HG02852 (cell line): ENCODE measurements at regions not wholly inside any gene's neighbourhood (a gene's known extent, or its start where the extent isn't known, plus 50 kb on each side); places are given as distances from the start of the nearest gene placed in this dataset.
"Not testable (repeated sequence)": the region's sequence is repeated elsewhere in the genome, so short reads cannot be mapped to it uniquely, and the experiment has no call there.

Experiments
- ATAC-seq: cut with Tn5 transposase; IDR thresholded peaks from one replicate; pipeline ENCODE4 v1.9.1; 2021; ENCODE audit warnings: mild to moderate bottlenecking, moderate library complexity; ENCODE audit not compliant: unreplicated experiment

DNA sequence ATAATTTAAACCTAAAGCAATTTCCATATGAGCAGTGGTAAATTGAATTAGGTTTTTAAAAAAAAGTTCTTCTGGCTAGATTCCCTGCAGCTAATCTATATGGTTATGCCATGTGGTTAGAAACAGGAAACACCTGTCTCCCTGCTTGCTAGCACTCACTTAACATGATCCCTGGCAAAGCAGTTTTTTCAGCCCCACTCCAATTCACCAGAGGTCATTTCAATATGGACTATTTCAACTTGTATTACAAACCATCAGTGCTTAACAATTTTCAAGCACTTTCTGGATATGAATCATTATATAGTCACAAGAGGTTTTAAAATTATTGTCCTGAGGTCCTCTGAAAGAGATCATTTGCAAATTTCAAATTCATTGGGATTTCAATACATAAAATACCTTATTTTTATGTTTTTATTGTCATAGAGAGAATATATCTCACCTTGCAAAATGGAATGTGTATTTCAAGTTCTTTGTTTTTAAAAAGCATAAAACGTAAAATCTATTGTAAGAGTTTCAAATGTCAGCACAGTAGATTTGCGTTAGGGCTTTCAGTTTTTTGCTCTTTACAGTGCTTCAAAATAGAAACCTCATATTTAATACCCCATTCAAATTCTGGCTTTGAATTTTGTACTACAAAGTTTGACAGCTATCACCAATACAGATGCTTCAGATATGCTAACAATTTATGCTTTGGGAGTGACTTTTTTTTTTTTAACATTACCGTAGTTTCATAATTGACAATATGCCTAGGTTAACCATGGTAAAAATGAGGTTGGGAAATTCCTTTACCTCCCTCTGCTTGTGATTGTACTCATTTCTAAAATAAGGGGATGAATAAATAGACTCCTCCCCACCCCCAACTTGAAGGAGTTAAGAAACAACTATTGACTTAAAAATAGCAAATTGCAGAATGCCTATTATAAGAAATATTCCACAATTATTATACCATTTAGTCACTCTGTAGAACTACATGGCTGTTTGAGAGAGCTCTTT, 117.5 kb upstream of the HGF start:
- peak; percentile 51 for ATAC-seq

DNA sequence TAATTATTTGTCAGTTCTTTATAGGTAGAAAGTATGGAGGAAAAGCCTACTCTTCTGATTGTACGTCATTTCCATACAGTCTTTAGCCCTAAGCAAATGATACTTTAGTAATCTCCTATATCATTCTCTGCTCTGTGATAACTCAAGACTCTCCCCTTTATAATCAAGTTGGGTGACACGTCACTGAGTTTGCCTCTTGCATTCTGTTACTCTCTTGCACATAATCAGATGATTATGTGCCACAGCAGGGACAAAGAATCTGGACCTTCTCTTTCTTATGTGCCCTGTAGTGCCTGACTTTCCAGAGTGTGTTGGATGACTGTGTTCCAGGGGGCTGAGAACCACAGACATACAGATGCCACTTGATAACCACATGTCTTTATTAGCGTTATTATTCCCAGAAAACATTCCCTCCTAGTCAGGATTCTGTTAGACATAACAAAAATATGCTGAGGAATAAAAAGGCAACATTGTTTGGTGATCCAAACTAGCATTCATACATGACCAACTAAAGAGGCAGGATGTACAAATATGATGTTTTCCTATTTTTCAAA, 116.4 kb upstream of the HGF start:
- ATAC-seq = no peak

DNA sequence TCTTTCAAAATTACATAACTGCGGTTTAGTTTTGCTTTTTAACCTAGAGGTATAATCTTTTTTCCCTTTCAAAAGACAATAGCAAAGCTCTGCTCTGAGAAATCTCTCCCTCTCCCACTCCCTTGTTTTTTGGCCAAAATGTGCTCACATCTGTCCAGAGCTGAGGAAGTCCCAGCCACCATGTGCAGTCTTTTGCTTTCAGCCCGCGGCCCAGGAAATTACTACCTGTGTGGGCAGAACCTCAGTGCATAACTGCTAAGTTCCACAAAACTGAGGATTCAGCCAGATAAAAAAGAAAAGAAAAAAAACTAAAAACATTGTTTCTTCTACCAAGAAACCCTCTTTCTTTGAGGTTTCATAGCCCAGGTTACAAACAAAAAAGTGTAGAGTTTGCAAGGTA, 115.0 kb upstream of the HGF start:
- ATAC-seq = no peak

DNA sequence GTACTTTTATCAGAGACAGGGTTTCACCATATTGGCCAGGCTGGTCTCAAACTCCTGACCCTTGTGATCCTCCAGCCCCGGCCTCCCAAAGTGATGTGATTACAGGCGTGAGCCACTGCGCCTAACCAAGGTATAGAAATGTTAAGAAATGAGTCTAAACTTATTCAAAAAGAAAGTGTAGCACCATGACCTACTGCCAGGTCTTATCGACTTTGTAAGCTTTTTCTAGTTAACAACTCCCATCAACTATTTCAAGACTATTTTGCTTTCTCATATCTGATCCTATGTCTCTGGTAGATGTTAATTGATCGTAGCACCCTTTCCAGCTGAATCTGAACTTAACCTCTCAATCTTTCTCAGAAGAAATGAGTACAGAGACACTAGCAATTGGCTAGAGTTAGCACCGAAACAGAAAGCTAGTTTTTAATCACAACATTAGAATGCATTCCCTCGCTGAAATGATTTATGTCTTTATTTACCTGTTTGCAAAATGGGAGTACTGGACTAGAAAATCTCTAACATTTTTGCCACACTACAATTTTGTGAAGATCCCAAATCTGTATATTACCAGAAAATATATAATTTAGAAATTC, 114.0 kb upstream of the HGF start:
- peak; percentile 48 for ATAC-seq

DNA sequence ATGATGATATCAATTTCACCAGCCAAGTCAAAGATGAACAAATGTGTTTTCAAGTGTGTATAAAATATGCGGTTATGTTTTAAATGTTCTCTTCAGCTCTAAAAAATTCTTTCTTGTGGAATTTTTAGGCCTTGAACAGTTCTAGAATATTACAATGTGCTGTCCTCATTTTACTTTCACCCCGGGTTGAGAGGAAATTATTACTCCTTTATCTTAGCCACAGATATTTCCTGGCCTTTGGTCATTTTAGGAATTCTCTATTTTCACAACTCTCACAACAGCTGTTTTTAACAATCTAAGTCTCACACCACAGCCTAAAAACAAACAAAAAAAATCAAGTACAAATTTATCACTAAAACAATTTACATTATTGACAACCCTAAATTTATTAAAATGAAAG, 112.2 kb upstream of the HGF start:
- no peak for ATAC-seq

DNA sequence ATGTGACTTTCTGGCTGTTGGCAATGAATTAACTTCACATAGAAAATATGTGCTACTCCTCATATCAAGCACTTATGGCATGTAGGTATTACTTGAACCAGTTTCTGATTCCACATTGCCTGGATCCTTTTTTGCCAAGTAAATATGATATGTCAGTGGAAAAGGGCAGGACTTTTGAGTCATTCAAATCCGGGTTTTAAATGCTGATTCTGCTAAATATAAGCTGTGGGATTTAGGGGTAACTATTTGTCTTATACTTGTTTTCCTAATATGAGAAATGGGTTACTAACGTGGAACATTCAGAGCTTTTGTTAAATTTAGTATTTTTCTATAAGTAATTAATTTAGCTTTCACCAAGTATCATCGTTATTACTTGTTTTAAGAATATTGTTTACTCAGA, 108.0 kb upstream of the HGF start:
- no peak for ATAC-seq

DNA sequence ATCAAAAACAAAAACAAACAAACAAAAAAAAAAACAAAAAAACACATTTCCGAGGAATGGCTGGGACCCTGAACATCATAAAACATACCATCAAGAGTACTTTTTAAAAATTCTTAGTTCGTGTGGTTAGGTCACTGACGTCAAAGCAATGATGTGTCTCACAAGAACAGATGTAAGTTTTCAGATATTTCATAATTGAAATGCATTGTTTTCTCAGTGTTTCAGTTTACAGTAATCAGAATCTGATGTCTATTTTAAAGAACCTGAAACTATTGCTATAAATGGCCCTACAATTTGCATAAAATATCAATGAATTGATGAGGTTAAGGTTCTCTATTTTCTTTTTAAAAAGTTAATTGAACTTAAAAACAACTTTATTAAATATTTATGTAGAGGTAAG, 103.7 kb upstream of the HGF start:
- peak; percentile 65 for ATAC-seq

DNA sequence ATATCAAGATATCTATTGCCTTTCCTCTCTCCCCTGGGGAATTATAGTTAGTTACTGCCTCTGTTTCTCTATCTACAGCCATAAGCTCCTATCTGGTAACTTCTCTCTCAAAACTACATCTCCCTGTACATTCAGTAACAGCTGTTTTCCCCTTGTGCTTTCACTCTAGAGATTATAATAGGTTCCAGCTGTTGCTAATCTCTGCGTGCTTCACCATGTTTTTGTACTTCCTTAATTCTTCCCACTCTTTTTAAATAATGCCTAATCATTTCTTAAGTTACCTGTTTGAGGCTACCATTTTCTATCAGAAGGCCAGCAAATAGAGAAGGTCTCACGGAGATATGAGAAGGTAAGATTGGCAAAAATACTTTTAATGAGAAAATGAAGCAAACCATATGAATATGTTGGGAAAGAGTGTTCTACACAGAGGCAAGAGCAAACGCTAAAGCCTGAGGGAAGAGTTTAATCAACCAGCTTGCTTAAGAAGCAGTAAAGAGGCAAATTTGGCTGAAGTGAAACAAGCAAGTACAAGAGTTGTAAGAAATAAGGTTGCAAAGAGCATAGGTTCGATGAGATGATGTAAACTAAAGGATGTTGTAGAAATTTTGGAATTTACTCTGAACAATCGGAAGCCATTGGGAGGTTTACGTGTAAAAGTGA, 101.9 kb upstream of the HGF start:
- no peak for ATAC-seq

DNA sequence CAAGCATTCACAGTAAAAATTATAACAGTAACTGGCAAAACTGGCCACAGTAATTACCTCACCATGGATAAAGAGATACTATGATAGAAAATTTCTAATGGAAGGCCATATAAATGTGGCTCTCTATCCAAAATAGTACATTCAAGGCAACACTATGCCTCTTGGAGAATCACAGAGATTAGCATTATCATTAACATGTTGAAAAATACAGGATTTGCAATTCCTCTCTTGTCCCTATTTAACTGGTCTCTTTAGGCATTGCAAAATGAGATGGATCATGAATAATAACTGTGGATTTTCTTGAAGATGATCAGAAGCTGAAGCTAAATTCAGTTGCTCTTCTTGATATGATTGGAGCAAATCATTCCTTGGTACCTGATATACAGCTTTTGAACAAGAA, 100.8 kb upstream of the HGF start:
- no peak for ATAC-seq

DNA sequence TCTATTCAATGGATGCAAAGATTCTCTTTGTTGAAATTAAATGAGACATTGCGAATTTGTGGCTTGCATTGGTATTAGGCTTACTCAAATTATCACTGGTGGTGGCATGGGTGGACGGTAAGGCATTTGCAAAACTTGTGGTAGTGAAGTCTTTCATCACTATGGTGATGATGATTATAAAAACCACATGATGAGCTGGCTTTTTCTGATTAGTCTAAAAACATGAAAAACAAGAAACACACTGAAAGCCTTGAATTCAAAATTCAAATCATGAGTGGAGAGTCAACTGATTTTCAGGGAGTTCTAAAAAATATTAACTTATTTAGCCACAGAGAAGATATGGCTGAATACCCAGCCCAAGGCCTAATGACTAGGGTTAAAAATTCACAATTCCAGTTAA, 99.8 kb upstream of the HGF start:
- ATAC-seq = no peak

DNA sequence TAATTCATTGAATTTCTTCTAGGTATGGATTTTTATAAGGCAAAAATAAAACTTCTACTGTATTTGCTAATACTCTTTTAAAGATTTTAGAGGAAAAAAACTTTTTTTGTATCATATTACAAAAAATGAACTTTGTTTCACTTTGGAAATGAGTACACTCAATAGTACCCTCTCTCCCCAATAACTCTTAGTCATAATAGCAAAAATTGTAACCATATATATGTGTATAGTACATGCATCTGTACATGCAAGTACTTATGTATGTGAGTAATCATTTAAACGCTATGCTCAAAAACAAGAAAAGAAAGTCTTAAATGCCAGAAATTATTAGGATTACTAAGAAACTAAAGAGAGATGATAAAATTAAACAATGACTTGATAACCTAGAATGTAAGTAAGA, 95.9 kb upstream of the HGF start:
- no peak for ATAC-seq

DNA sequence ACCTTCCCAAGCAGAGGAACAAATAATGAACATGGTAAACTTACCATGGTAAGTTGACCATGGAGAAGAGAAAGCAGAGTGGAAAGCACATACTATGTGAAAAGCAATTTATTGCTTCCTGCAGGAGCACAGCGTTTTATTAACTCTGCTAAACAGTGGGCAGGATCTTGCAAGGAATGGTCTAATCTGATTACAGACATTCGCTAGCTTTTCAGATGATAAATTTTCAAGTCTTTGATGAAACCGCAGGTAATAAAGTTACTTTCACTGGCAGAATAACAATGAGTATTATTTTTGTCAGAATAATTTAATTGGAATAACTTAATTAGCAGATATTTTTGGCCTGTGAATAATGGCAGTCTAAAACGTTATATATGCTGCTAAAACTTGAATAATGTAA, 89.6 kb upstream of the HGF start:
- no peak for ATAC-seq

DNA sequence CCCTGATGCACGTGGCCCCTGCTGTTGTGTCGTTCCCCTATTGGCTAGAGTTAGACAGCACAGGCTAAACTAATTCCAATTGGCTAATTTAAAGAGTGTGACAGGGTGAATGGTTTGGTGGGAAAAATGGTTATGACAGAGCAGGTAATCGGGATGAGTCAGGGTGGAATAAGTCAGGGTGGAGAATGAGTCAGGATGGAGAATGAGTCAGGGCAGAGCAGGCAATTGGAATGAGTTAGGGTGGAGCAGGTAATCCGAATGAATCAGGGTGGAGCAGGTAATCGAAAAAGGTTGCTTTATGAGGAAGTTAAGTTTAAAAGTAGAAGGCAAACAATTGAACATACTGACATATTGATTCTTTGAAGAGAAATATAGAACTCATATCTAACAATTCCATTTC, 89.0 kb upstream of the HGF start:
- ATAC-seq = not testable (repeated sequence)

DNA sequence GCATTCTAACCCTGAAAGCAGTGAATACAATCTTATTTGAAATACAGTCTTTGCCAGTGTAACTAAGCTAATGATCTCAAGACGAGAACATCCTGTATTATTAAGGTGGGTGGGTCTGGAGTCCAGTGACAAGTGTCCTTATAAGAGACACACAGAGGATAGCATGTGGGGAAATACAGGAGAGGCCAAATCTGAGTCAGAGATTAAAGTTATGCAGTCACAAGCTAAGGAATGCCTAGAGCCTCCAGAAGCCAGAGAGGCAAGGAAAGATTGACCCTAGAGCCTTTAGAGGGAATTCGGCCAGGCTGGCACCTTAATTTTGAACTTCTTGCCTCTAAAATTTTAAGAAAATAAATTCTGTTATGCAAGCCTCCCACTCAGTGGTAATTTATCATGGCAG, 87.5 kb upstream of the HGF start:
- ATAC-seq = no peak

DNA sequence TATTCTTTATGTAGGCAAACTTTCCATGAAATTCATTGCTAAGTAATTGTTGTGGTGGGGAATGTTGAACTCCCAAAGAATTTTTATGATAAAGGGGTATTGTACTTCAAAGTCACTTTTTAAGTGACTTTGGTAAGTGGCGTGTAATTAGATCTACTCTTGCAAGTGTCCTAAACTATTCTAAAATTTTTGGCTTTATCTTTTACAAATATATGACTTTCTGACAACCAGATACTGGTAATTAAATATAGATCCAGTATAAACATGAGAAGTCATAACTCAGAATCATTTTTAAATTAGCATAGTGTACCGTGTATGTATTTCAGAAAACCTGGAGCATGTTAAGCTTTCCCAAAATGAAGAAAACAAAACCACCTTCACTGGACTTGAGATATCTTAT, 84.7 kb upstream of the HGF start:
- no peak for ATAC-seq

DNA sequence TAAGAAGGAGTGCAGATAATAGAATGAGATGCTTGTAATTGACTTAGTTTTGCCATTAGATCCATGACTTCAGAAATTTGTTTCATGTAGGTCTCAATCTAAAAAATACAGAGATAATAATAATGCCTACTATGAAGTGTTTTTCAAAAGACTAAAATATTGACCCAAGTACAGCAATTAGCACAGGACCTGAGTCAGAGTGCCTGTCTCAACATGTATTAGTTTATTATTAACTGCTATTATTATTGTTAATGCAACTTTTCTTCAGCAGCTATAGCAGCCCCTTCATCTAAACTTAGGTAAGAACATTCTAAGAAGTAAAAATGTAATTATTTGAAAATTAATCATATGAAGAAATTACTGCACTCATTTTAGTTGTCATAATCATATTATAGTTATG, 82.9 kb upstream of the HGF start:
- ATAC-seq = no peak

DNA sequence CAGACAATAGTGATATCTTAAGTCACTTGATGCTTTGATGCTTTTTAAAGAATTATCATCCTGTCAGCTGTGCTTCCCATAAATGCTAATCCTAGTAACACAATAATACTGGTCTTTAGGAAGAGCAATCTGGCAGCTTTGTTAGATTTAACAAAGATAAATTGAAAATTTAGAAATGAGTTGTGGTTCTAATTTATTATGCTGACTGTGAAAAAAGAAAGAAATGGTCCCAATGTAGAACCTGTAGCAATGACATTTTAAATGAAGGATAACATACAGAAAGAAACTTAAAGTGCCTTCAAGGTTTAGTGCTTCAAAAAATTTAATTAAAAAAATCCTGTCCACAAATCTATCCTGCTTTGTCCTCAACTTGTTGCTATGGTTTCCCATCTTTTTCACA, 81.6 kb upstream of the HGF start:
- ATAC-seq = no peak

DNA sequence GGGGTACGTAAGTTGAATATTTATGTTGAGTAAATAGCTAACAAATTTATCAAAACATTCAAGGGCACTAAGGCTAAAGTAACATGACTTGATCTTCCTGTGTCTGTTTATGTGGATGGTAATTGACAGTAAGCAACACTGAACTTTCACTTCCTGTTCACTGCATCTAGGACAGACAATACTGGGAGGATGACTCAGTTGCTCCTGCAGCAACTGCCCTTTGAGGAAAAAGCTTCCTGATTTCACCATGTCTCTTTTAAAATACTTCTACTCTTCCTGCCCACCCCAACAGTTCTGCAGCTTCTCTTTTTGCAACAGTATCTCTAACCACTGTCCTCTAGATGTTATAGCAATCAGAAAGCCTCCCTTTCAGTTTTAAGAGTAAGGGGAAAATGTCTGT, 76.6 kb upstream of the HGF start:
- peak; percentile 67 for ATAC-seq

DNA sequence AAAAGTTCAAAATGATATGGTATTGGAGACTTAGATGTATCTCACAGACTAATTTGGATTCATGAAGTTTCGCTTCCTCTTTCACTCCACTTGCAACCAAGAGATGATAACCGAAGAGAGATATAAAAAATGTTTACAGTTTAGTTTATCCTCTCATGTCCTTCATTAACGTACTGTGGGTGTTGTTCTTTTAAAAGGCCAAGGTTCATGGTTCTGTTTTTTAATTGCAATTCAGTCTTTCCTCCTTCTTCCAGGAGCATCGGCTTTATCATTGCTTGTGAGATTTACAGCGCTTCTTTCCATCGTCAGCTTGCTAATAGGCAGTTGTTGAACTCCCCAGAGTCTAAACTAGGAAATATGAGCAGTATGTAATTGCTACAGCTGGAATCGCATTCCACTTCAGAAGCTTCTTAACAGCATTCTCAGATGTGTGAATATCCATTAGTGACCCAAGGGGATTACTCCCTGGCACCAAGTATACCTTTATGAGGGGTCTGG, 75.9 kb upstream of the HGF start:
- peak; percentile 89 for ATAC-seq

DNA sequence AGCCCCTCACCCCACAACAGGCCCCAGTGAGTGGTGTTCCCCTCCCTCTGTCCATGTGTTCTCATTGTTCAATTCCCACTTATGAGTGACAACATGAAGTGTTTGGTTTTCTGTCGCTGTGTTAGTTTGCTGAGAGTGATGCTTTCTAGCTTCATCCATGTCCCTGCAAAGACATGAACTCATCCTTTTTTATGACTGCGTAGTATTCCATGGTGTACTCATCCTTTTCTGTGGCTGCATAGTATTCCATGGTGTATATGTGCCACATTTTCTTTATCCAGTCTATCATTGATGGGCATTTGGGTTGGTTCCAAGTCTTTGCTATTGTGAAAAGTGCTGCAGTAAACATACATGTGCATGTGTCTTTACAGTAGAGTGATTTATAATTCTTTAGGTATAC, 73.8 kb upstream of the HGF start:
- not testable (repeated sequence) for ATAC-seq

DNA sequence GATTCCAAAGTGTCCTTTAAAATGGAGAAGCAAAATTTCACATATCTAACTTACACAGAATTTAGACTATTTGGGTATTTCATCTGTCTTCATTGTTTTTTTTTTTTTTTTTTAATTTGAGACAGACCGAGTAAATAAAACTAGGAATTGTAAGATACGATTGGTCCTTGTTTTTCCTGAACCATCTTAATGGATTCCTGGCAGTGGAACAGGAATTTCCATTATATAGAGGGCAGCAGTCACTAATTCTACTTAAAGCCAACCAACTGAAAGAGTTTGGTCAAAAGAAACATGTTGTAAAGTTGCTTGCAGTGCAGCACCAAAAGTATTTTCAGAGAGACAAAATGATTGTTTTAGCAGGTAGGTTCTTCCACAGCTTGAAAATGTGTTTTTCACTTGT, 72.5 kb upstream of the HGF start:
- ATAC-seq = no peak
